G401.6 (cell line): ENCODE measurements at regions not wholly inside any gene's neighbourhood (a gene's known extent, or its start where the extent isn't known, plus 50 kb on each side); places are given as distances from the start of the nearest gene placed in this dataset.

Experiments used
- FAIRE-seq: peaks from 2 replicates; lab custom pipeline; 2012; peaks lifted over from hg19 to GRCh38; lab: Jason Lieb, UNC

DNA sequence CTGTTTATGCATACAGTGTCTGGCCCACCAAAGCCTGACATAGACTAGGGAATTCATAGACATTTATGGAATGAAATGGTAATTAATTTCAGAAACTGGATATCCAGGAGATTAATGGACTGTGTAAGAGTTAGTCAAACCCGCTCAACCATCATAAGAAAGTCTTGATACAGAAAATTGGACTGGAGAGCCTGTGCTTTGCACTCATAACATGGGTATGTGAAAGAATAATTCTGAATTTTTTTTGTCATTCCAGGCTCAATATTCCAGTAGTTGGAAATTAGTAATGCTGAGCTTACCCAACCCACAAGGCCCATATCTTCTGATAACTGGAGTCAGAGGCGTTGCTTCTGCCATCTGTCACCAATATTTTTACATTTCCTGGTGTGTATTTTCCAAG is 799.7 kb upstream of the IGFBP3 start:
- FAIRE-seq, result no peak

DNA sequence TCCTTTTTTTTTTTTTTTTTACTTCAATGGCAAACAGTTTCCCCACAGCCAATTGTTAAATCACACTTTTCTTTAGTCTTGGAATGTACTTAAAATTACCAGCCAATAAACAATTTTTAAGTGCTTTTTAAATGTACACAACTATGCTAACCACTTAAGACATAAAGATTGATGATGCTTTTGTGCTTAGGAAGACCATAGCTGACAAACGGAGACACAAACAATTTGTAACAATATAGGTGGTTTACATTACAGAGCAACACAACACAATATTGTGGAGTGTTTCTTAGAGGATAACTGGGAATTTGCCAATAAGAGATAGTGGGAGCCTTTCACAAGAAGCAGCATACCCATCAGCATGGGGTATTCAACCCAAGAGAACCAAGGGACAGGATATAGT is 798.5 kb upstream of the IGFBP3 start:
- no peak for FAIRE-seq

DNA sequence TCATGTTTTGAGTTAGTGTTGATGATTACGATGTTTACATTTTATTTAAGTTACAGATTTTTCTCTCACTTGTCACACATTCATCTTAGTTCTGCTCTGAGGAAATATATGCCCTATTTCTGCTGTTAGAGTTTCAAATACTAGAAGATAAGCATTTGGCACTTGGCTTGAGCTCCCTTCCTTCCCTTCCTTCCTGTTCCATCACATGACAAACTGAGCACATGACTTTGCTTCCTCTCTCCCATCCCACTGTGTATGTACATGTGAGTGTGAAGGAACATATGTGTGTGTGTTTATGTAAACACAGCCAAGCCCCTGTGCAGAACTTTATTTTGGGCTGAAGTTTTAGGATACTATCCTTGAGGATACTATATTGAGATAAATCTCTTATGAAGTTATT is 795.9 kb upstream of the IGFBP3 start:
- FAIRE-seq, result no peak

DNA sequence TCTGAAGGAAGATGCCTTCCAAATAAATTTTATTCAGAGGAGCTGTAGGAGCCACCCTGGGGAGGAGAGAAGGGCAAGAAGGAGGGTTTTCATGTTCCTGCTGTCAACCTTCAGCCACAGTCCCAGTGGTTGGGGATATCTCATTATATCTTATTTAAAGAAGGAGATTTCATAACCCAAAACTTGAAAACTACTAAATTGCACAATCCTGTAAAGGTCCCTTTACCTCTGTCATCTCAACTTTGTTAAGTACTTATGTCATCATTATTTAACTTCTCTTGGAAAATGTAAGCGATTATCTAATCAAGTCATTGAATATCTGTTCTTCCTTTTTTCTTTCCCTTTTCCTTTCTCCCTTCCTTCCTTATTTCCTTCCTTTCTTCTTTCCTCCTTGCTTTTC is 794.5 kb upstream of the IGFBP3 start:
- FAIRE-seq, result no peak

DNA sequence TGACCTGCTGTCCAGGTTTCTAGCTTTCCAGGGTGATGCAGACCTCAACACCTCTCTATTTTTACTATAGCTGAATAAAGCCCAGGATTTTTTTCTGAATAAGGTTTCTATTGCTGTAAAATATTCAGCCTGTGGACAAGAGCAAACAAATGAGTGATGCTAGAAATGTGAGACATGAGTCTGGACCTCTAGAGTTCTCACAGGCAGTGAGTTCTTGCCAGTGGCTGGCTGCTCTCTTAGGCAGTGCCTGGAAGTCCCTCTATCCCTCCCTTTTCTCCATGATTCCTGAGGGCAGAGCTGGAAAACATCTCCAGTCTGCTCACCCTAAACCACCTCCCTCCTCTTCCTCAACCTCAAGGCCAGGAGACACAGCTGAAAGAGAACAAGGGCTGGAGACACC is 793.8 kb upstream of the IGFBP3 start:
- FAIRE-seq, result no peak

DNA sequence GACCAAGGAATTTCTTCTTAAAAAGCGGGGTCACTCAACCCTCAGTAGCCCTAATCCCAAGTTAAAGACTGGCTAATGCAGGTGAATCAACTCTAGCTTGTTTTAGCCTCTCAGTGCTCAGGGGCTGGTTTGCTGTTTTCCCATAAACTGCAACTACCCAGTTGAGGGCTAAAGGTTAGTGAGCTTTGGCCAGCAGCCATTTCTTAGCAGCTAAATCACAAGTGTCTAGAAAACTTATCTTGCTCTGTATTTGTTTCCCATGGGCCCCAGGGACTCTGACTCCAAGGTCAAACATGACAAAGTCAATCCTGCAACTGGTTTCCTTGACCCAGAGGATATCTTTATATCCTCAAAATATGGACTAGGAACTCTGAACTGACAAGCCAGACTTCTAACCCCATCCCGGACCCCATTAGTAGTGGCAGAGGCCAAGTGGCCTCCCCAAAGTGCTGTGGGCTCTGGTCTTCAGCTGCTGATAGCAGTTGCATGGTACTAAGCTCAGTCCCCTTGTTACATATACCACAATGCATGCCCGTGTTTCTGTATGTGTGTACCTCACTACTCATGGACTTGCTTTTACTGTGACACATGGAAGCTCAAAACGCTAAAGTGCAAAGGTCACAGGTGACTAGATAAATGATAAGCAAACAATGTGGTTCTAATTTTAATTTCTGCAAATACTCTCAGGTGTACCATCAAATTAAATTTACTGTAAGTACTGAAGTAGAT is 793.0 kb upstream of the IGFBP3 start:
- no peak for FAIRE-seq

DNA sequence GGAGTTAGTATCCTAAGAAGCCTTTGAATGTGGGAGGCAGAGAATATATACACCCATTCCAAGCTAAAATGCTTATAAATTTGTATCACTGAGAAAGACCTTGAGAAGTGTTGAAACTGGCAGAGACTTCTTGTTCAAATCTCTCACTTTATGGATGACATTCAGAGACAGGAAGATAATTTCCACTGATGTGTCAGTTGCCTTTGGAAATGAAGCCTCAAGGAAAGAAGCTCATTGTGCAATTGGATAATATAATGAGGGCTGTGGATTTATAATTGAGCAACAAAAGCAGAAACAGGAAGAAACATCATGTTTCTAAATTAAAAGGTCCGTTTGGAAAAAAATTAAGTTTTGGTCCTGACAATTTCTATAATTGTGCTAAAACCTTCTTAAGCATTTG is 789.9 kb upstream of the IGFBP3 start:
- no peak for FAIRE-seq

DNA sequence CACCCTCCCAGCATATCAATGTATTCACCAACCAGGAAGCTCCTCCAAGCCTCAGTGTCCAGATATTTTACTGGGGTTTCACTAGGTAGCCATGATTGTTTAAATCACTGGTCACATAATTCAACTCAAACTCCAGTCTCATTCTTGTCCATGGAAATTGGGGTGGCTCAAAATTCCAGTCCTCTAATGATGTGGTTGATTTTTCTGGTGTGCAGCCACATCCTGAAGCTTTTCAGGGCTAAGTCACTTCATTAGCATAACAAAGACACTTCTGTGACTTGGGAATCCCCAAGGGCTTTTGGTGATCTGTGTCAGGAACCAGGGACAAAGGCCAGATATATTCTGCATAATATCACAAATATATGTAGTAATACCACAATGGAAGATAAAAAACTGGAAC is 786.9 kb upstream of the IGFBP3 start:
- no peak for FAIRE-seq

DNA sequence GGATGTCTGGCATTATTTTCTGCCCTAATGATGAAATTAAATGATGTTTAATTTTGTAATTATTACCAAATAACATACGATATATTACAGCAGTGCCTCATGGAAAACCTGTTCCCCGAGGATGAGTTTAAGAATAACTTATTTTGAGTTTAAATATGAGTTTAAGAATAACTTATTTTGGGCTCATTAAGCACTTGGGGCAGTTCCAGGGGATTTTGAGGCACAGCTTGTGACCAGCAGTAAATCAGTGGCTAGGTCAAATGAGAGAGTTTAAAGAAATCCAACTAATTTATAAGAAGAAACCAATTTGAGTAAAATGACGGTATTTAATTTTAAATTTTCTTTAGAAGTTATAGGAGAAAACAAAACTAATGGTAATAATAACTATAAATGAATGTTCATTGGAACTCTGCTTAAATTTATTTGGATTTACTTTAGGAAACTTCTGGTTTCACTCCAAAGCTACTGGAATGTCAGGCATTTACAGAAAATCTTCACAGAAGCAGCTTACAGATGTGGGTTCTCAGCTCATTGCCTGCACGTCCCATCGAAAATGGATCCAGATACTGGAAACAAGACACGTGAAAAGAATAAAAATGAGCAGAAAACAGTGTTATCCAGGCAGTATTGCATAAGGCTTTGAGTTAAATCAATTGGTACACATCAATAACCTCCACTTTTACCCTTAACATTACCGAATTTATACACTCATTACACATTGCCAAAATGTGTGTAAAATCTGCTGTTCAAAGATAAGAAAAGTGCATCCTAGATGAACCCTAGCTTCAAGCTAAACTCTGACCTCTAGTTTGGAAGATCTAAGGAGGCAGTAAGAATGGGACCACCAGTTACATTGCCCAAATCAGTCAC is 784.5 kb upstream of the IGFBP3 start:
- FAIRE-seq, result no peak

DNA sequence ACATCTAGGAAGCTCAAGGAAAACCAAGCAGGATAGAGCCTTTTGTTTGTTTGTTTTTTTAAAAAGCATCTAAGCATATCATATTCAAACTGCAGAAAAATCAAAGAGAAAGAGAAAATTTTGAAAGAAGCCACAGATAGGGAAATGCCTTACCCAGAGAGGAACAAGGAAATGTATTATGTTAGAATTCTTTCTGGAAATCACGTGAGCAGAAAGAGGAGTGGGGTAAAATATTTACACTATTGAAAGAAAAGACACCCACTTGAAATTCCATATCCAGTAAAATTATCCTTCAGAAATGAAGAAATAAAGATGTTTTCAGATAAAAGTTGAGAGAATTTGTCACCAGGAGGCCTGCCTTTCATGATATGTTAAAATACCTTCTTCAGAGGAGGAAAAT is 775.7 kb upstream of the IGFBP3 start:
- FAIRE-seq, result no peak

DNA sequence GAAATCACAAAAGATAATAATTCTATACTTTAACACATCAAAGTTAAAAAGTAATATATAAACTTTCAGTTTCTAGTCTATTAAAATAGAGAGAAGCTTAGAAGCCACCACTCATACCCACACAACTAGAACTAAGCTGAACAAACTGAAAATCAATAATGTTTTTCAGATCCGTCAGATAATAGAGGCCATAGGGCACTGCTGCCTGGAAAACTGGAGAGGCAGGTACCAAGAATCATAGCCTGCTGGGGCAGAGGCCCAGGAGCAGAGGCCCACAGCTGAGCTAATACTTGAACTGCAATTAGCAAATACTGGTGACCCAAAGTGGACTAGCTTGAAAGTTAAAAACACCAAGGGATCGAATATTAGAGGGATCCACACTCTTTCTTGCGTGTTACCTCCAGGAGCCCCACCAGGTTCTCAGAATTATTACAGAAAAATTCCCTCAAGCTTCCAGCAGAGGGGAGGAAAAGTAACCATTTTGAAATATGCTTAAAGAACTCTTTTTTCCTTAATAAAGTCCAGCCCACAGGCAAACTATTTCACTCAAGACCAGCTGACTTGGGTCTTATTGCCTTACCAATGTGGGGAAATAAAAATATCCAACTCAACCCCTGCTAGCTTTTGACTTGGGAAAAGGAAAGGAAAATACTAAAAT is 774.1 kb upstream of the IGFBP3 start:
- FAIRE-seq, result no peak

DNA sequence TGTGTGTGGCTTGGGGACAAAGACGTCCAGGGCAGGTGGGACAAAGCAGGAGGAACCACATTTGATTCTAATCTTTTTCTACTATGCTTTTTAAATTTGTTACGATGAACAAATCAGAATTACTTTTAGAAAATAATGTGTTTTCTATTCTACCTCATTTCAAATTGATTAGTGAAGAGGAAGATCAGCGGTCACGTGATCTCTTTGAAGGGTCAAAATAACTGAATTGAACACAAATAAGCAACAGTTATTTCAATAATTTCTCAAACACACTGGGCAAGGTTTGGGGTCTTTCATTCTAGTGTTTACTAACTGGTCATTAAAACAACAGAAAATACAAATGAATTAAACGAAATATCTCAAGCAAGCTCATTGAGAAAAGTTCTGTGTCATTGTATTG is 773.0 kb upstream of the IGFBP3 start:
- FAIRE-seq, result no peak

DNA sequence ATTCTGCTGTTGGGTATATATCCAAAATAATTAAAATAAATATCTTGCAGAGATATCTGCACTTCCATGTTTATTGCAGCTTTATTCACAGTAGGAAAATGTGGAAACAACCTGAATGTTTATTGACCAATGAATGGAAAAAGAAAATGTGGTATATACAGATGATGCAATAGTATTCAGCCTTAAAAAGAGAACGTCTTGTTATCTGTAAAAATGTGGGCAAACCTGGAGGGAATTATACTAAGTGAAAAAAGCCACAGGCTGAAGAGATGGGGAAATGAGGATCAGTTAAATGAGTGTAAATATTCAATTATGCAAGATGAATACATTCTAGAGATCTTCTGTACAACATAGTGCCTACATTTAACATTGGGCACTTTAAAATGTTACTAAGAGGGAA is 766.1 kb upstream of the IGFBP3 start:
- FAIRE-seq, result no peak

DNA sequence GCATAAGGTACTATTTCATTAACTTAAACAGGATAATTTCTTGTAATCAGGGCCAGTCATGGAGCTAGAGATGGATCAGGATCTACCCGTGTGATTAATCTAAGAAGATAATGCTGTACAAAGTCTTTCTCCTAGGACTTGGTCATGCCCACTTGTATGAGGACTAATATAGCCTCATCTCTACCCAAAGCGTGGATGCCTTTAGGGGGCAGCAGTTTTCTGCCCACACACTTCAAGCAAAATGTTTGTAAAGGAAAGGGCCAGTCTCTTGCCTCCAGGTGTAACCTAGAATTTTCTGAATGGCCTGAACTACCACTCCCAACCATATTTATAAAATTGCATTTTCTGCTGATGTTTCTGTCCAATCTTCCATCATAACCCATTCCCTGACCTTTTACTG is 764.0 kb upstream of the IGFBP3 start:
- no peak for FAIRE-seq

DNA sequence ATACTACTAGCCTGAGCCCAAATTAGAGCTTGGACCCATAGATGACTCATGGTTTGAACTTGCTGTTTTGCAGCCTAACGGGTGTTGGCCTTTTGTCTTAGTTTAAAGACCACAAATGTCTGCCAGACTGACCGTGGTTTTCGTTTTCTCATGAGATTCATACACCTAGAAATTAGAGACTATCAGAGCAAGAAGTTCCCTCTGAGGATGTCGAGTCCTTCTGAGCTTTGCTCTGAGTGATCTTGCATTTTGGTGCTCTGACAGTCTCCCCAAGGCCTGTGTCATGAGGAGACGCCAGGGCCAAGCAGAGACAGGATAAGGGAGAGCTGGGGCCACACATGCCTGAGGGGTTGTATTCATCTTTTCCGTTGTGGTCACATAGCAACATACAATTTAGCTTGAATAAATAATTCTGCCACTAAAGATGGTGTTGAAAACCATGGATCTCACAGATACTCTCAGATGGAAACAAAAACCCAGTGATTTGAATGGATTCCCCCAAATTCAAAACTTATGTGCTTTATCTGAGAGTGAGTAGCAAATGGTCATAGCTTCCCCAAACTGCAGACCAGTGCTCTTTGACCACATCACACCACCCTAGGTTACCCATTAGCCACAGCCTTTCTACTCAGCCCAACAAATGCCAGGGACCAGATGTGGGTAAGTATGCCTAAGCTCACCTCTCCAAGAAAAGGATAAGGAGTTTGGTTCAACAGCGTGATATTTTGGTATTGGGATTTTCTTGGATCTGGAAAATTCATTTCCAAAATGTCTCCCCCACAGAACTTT is 762.0 kb upstream of the IGFBP3 start:
- FAIRE-seq, result no peak

DNA sequence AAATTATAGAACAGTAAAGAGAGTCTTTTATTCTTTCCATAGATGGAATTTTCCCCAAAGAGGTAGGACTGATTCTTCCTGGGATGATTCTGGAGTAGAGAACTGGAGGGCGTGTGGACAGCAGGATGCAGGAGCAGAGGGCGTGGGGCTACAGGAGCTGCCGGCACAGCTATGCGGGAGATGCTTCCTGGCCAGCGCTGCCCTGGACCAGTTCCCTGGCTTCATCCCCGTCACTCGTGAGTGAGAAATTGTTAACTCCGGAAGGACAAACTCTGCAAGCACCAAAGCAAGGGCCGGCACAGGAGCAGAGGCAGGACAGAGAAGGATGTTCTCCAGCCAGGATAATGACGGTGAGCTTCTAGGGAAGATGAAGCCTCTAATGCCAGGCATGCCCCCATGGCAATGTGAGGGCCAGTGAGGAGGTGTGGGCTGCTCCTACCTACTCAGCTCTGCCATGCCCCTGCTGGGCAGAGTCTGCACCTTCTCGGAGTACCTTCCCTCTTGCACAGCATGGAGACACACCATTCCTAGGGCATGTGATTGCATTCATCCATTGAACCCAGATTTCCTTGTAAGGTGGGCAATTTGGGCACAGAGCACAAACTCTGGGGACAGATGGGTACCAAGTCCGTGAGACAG is 760.9 kb upstream of the IGFBP3 start:
- FAIRE-seq, result no peak

DNA sequence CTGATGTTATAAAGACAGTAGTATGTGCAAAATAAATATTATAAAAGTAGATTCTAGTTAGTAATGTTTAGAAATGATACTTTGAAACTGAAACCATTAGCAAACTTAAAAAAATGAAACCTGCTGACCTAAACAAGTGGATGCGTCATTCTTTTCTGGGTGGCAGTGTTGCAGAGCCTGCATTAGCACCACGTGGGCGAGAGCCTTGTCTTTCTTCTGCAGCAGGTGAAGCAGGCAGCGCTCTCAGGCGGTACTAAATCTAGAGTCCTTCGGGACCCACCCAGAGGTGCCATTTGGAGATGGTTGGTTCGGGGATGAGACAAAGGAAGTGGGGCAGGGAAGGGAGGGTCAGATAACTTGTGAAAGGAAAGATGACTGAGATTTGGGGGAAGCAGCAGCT is 759.1 kb upstream of the IGFBP3 start:
- FAIRE-seq, result no peak

DNA sequence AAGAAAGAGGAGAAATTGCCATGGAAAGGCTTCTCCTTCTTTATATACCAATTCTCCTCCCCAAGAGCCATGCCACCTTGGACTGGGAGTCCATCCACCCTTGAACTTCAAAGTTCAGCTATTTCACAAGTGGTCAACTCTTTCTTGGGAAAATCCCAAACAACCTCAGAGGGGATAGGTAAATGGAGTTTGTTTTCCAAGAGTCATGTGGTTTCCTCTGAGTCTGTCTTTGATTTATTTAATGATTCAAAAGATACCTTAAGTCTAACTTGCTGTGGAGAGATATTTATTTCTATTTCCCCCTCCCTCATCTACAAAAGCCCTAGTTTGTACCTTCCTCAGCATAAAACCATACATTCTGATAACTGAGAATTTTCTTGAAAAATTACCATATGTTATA is 758.6 kb upstream of the IGFBP3 start:
- FAIRE-seq, result no peak

DNA sequence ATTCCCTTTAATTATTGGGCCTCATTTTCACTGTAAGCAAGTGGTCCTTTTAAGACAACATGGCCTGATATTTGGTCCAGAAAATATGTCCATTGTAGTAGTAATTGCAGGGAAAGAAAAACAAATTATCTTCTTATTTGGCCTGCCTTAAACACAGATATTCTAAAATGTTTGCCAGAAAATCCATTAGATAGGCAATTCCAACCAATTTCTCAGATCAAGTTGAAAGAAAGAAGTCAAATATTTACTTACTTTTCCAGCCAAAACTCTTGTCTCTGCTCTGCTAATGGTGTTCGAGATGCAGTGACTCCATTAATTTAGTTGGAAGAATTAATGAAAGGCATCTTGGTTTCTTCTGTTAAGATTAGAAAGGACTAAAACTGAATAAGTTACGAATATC is 757.3 kb upstream of the IGFBP3 start:
- FAIRE-seq, result no peak

DNA sequence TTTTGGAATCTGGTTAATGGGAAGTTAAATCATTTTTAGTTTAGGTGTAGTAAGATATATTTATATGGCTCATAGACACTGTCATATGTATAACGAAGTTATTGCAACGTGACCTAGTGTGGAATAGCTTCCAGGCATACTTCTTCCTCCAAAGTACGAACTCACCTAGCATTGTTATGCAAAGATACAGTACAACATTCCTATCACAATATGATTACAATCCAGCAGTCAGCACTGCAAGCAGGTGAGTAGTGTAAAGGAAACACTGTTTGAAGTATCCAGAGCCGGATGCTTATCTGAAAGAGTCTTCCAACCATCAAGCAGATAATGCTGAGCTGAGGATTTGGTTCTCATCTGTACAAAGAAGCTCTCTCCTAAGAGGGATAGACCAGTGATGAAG is 754.4 kb upstream of the IGFBP3 start:
- FAIRE-seq, result no peak

DNA sequence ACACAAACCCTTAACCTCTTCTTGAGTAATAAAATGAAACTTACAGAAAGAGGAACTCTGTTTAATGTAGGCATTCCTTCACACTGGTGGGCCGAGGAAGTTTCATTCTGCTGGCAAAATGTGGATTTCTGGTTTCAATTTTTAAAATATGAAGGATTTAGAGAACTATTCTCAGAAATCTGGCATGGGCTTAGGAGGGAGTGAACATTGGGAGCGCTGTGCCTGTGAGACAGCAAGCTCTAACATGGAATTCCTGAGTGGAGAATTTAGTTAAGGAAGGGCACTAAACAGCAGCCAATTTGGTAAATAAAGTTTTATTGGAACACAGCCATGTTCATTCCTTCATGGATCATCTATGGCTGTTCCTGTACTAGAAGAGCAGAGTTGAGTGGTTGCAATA is 751.8 kb upstream of the IGFBP3 start:
- no peak for FAIRE-seq

DNA sequence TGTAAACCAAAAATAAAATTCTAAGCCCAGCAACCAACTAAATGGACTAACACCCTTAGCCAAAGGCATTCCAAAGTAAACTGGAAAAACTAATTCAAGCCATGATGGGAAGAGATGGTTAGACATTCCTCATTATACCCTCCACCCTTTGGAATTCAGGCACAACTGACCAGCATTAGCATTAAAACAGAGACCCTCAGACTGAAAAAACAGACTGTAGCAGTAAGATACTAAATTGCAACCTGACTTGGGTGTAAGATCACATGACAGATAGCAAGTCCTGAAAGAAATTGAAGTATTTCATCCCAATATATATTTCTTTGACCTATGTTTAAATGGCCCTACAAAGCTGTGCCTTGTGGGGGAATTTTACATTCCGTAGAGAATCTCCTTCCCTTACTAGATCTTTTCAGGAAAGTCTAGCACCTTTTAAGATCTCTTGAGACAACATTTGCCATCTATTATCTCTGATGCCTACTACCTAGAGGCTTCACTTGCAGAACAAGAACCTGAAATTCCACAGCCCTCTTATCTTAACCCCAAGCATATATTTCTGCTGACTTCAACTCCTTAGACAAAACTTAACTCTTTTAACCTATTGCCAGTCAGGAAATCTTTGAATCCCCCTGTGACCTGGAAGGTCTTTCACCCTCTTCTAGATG is 750.2 kb upstream of the IGFBP3 start:
- FAIRE-seq, result no peak
